ENCODE measurements at regions not wholly inside any gene's neighbourhood (a gene's known extent, or its start where the extent isn't known, plus 50 kb on each side); places are given as distances from the start of the nearest gene placed in this dataset.

GRCh38 chr2:239570971-239571520 is 170.2 kb upstream of the HDAC4 start:
- TF ChIP-seq GATA2 (IDR thresholded peaks at IDR 0.05; ENCODE audit: low read depth, low read length) (no peak), GATA3 (IDR thresholded peaks at IDR 0.05; ENCODE audit: low read depth, low read length) (no peak)

All from SH-SY5Y (cell line).